ENCODE measurements at regions not wholly inside any gene's neighbourhood (a gene's known extent, or its start where the extent isn't known, plus 50 kb on each side); places are given as distances from the start of the nearest gene placed in this dataset.

GRCh38 chr1:244237445-244237844, 186.4 kb downstream of the ZBTB18 start:
- TF ChIP-seq POLR2AphosphoS5 (IDR thresholded peaks at IDR 0.05): no peak
- no peak for TF ChIP-seq EP300 (IDR thresholded peaks at IDR 0.05)
- no peak for TF ChIP-seq POLR2A (IDR thresholded peaks at IDR 0.05)
- TF ChIP-seq, protein P1, sequence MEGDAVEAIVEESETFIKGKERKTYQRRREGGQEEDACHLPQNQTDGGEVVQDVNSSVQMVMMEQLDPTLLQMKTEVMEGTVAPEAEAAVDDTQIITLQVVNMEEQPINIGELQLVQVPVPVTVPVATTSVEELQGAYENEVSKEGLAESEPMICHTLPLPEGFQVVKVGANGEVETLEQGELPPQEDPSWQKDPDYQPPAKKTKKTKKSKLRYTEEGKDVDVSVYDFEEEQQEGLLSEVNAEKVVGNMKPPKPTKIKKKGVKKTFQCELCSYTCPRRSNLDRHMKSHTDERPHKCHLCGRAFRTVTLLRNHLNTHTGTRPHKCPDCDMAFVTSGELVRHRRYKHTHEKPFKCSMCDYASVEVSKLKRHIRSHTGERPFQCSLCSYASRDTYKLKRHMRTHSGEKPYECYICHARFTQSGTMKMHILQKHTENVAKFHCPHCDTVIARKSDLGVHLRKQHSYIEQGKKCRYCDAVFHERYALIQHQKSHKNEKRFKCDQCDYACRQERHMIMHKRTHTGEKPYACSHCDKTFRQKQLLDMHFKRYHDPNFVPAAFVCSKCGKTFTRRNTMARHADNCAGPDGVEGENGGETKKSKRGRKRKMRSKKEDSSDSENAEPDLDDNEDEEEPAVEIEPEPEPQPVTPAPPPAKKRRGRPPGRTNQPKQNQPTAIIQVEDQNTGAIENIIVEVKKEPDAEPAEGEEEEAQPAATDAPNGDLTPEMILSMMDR (IDR thresholded peaks at IDR 0.05): no peak
- ATAC-seq: no peak
- H3K27ac ChIP-seq: no peak overlapping the region
- no peaks in the 10 kb centered on the region for H3K9me3 ChIP-seq
- H3K4me1 ChIP-seq: peaks cover 0 to 2% (median 0%) of the 10 kb centered on the region in 3 donors
- 50 to 81% methylated on average over 1 to 7 of the region's 8 CpGs for WGBS, 2 donors (ENCODE audit: low coverage in 1 of 2)
- no peak overlapping the region for H3K4me3 ChIP-seq
- H3K36me3 ChIP-seq: no peaks in the 10 kb centered on the region
- no peaks in the 10 kb centered on the region for H3K27me3 ChIP-seq

DNA sequence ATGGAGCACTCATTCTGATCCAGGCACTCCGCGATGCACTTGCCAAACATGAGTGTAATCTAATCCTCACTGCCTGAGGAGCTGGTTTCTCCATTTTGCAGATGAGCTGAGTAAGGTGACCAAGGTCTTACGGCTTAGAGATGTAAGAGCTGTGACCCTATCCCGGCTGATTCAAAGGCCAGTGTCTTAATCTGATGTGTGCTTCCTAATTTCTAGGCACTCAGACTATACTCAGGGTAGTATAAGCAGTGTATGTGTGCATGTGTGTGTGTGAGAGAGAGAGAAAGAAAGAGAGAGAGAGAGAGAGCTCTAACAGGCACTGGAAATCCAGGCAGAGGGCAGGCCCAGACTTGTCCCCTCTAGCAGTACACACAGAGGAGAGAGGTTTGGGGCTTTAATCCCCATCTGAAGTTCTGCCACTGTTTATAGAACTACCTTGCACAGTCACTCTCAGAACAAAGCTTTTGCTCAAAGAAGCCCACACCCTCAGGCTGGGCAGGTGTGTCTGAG, 188.2 kb downstream of the ZBTB18 start:
- Histone ChIP-seq H3K4me1 (peaks cover 0 to 4% (median 0%) of the 10 kb centered on the region in 3 donors), H3K4me3 (no peak overlapping the region), H3K36me3 (no peaks in the 10 kb centered on the region), H3K9me3 (no peaks in the 10 kb centered on the region), H3K27ac (no peak overlapping the region), H3K27me3 (no peaks in the 10 kb centered on the region)
- ATAC-seq: no peak
- 86% methylated on average over 2 of the region's 4 CpGs; no CpG with 5 or more reads in 1 of the 2 donors for WGBS, 2 donors (ENCODE audit: low coverage in 1 of 2)
- no peak for TF ChIP-seq EP300 (IDR thresholded peaks at IDR 0.05)
- TF ChIP-seq, protein P1 (IDR thresholded peaks at IDR 0.05): no peak
- no peak for TF ChIP-seq POLR2AphosphoS5 (IDR thresholded peaks at IDR 0.05)
- TF ChIP-seq POLR2A (IDR thresholded peaks at IDR 0.05): no peak

GRCh38 chr1:244241438-244241837, 190.4 kb downstream of the ZBTB18 start:
- Histone ChIP-seq H3K27ac (no peak overlapping the region), H3K4me3 (no peak overlapping the region), H3K4me1 (peaks cover 0 to 4% (median 0%) of the 10 kb centered on the region in 3 donors), H3K36me3 (no peaks in the 10 kb centered on the region), H3K9me3 (no peaks in the 10 kb centered on the region), H3K27me3 (no peaks in the 10 kb centered on the region)
- WGBS, 2 donors (ENCODE audit: low coverage in 1 of 2): 100% methylated on average over 2 to 3 of the region's 4 CpGs
- ATAC-seq: no peak
- no peak for TF ChIP-seq POLR2AphosphoS5 (IDR thresholded peaks at IDR 0.05)
- TF ChIP-seq POLR2A (IDR thresholded peaks at IDR 0.05): no peak
- TF ChIP-seq, protein P1 (IDR thresholded peaks at IDR 0.05): no peak
- TF ChIP-seq EP300 (IDR thresholded peaks at IDR 0.05): no peak

DNA sequence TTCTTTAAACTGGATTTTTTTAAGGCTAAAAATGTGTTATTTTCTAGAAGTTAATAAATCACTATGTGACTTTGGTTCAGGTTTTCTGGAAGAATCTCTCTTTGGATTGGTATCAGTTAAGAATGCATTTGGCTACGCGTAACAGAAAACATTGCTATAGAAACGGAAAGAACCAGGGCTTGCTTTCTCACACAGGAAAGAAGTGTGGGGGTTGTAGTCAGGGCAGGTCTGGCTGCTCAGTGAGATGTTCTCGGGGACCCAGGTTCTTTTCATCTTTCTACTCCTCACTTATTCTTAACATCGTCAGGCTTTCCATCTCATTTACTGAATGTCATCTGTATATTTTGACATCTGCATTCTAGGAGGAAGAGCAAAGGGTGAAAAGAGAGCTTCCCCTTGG, 191.4 kb downstream of the ZBTB18 start:
- ATAC-seq: no peak
- Histone ChIP-seq H3K36me3 (no peaks in the 10 kb centered on the region), H3K4me1 (peaks cover 0 to 4% (median 0%) of the 10 kb centered on the region in 3 donors), H3K4me3 (no peak overlapping the region), H3K9me3 (no peaks in the 10 kb centered on the region), H3K27ac (no peak overlapping the region), H3K27me3 (no peaks in the 10 kb centered on the region)
- WGBS, 2 donors (ENCODE audit: low coverage in 1 of 2): 47 to 49% methylated on average over 5 of the region's 5 CpGs
- TF ChIP-seq, protein P1 (IDR thresholded peaks at IDR 0.05): no peak
- TF ChIP-seq POLR2A (IDR thresholded peaks at IDR 0.05) (no peak), POLR2AphosphoS5 (IDR thresholded peaks at IDR 0.05) (no peak), EP300 (IDR thresholded peaks at IDR 0.05) (no peak)

DNA sequence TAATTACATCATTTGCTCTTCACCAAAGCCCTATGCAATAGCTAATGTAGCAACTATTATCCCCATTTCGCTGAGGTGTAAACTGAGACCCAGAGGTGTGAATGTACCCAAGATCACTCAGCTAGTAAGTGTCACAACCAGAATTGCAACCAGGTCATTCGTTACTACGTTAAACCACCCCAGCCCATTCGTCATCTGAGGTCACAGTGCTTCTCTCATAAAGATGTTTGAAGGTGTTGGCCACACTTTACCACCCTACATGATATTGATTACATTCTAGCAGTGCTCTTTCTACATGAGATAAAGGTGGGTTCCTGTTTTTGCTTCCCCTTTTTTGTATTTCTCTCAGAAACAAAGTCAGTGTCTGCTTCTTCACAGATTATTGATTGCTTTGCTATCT, 195.3 kb downstream of the ZBTB18 start:
- Histone ChIP-seq H3K36me3 (no peaks in the 10 kb centered on the region), H3K27me3 (no peaks in the 10 kb centered on the region), H3K4me3 (no peak overlapping the region), H3K27ac (no peak overlapping the region), H3K4me1 (peaks cover 0 to 4% (median 0%) of the 10 kb centered on the region in 3 donors), H3K9me3 (no peaks in the 10 kb centered on the region)
- ATAC-seq: no peak
- 77 to 80% methylated on average over 3 to 4 of the region's 4 CpGs for WGBS, 2 donors (ENCODE audit: low coverage in 1 of 2)
- no peak for TF ChIP-seq POLR2AphosphoS5 (IDR thresholded peaks at IDR 0.05)
